LNCAP (cell line): ENCODE measurements at regions not wholly inside any gene's neighbourhood (a gene's known extent, or its start where the extent isn't known, plus 50 kb on each side); places are given as distances from the start of the nearest gene placed in this dataset.

Experiments
- CTCF ChIP-seq: fragments of 450-650 bp; IDR thresholded peaks from 2 replicates; pipeline ENCODE4 v1.5.1; 2017; ENCODE audit warnings: mild to moderate bottlenecking

DNA sequence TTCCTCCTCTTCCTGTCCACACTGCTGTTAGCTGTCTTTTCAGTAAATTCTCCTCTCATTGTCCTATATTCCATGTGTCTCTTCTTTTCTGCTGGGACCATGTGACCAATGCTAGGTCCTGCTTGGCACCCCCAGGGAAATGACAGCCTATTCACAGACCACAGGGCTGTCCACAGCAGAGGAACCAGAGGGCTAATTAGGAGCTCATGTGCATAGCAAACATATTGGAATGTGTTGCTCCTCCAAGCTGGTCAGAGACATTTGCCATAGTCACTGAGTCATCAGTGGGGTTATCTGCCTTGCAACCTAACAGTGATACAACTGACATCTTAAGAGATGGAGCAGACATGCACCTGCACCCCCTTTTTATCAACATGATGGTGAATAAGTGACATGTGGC, 67.9 kb upstream of the PUDP start:
- no peak for TF ChIP-seq CTCF

DNA sequence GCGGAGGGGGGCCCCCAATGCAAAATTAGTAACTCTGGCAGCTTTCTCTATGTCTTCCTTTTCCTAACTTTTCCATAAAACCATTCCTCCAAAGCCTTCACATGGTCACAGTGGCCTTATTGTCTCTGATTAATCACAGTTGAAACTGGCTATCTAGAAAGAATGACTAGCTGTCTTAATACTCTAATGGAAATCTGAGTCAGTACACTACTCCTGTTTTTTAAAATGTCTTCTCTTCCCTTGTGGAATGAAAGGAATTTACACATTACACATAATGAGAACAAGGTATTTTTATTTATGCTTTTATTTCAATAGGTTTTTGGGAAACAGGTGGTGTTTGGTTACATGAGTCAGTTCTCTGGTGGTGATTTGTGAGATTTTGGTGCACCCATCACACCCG, 66.3 kb upstream of the PUDP start:
- TF ChIP-seq CTCF, result no peak

DNA sequence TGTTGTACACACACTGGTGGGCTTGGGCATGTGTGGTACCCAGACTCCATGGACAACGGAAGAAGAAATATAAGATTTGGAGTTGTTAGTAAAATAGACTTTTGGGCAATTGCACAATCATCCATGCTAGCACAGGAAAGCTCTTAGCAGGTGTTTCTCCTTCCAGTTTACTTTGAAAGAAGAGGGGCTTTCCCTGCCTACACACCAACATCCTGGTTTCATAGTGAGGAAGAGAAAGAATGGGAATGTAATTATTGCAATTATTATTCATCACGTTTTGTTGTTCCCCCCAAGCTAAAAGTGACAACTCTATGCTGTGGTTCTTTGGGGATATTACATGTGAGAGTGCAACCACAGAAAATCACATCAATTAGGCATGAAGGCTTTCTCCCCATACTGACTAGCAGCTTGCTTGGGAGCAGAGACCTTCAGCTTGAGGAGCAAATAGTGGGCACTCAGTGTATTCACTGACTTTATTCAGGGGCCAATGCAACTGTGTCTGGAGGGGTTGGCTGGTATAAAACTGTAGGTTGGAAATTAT, 57.2 kb upstream of the PUDP start:
- no peak for TF ChIP-seq CTCF

- no peak for TF ChIP-seq CTCF
These were observed 56.7 kb upstream of the PUDP start for GRCh38 chrX:7204619-7205018.

DNA sequence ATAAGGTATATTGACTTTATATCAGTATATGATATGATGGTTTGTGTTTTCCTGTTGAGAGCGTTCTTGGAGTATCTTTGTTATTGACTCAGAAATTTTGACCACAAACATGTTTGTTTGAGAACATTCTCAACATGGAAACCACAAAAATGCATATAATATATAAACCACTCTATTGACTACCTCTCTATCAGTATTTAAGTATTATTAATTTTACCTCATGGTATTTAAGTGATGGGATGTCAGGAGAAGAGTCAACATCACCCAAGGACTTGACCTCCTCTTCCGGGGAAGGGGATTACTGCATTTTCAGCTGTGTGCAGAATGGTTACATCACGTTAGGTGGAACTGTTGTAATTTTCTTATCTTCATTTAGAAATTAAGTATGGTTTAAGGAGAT, 54.3 kb upstream of the PUDP start:
- no peak for TF ChIP-seq CTCF

GRCh38 chrX:7201496-7201895, 53.5 kb upstream of the PUDP start:
- TF ChIP-seq CTCF, result no peak

DNA sequence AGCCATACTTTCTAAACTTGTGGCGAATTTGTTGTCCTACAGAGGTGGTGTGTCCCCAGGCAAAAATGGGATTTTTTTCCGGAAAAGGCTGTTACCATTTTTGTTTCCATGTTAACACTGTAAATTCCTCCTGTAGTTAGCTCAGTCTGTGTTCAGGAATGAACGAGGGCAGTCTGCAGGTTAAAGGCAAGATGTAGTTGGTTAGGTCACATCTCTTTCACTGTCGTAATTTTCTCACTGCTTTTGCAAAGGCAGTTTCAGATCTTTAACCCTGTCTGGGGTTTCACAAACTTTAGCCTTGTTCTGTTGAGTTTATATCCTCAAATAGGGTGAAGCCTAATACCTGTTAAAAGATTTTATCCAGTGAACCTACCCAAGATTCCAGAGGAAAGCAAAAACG, 50.5 kb upstream of the PUDP start:
- TF ChIP-seq CTCF, result no peak
